Heart left ventricle (tissue), 13 donors: ENCODE measurements at regions not wholly inside any gene's neighbourhood (a gene's known extent, or its start where the extent isn't known, plus 50 kb on each side); places are given as distances from the start of the nearest gene placed in this dataset.

ENCODE experiments used
- POLR2A ChIP-seq, 2 donors: fragments of 450-650 bp; IDR thresholded peaks; one replicate each; pipeline ENCODE4 v1.6.1; 2017; ENCODE audit warnings: antibody characterized with exemption in 2 of 2, mild to moderate bottlenecking in 2 of 2, moderate library complexity in 2 of 2
- TF ChIP-seq, protein P1 (sequence below), 12 donors: fragments of 200-600 bp; sonication (generic) in 4 of 12; IDR thresholded peaks; one replicate each; pipeline versions ENCODE4 v1.5.0 to v1.8.0; 2018 to 2022; ENCODE audit warnings: antibody characterized with exemption in 12 of 12, mild to moderate bottlenecking in 5 of 12
- donor health status: ischemic (EF 13 %, LVEDD 7.1; RV severe dilation, severe dysfunction).
- donor health status: DM: no; HTN: yes; CAD: no.
- donor health status: DM: no; HTN: no; CAD: no.
- donor health status: ischemic (EF 25% LVEDD 6.9; RV normal size, moderate dysfunction).
- donor health status: ischemic (EF 25% LVEDD 5.7; RV mildly dilated, moderate dysfunction).
- donor health status: ischemic (EF 35%, LVEDD 5.7; RV mildly dilated, moderate dysfunction).
- donor health status: nonischemic (EF 11% LVEDD 7.7; RV severe dilation, severe dysfunction).
- donor health status: DM: yes; HTN: yes; CAD: no.
- donor health status: PGD.
- donor health status: ischemic (EF 29% LVEDD 5.4; RV normal size, mild dysfunction).
- donor health status: nonischemic (EF 23%, LVEDD 6.1; RV moderate dilation, normal function).

DNA sequence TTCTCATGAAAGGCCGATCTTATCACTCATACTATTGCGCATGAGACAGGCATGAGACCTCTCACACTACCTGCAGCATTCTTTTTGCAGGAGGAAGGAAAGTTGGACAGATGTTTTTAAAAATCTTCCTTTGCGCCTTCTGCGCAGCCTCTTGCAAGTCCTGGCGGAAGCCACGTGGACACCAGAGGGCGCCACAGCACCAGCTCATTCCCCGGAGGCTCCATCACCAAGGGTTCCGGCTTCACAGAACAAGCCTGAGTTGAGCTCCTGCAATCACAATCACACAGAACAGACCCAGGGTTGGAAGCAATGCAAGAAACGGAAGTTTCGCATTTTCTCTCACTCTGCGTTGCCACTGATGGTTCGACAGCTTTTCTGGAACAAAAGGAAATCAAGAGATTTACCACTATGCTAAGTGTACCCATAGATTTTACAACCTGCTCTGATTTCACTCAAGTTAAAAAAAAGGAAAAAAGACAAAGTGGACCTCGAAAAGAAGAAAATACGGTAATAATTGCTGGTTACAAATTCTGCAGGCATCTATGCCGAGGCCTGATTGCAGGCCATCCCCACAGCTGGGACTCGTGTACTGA is 304.7 kb upstream of the MSX2 start:
- TF ChIP-seq, protein P1, sequence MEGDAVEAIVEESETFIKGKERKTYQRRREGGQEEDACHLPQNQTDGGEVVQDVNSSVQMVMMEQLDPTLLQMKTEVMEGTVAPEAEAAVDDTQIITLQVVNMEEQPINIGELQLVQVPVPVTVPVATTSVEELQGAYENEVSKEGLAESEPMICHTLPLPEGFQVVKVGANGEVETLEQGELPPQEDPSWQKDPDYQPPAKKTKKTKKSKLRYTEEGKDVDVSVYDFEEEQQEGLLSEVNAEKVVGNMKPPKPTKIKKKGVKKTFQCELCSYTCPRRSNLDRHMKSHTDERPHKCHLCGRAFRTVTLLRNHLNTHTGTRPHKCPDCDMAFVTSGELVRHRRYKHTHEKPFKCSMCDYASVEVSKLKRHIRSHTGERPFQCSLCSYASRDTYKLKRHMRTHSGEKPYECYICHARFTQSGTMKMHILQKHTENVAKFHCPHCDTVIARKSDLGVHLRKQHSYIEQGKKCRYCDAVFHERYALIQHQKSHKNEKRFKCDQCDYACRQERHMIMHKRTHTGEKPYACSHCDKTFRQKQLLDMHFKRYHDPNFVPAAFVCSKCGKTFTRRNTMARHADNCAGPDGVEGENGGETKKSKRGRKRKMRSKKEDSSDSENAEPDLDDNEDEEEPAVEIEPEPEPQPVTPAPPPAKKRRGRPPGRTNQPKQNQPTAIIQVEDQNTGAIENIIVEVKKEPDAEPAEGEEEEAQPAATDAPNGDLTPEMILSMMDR (IDR thresholded peaks at IDR 0.05) = peak; percentile 75 to 94 (median 86)
- TF ChIP-seq POLR2A (IDR thresholded peaks at IDR 0.05) = no peak
